K562 (cell line): ENCODE measurements at regions not wholly inside any gene's neighbourhood (a gene's known extent, or its start where the extent isn't known, plus 50 kb on each side); places are given as distances from the start of the nearest gene placed in this dataset.

Experiments used
- ATF2 ChIP-seq: sonication (generic); formaldehyde crosslinking; IDR thresholded peaks from 2 replicates; pipeline ENCODE4 v1.8.1; 2022; ENCODE audit warnings: missing genetic modification reagents
- CTCF ChIP-seq, 3 experiments: IDR thresholded peaks in 2 of 3; conservative IDR thresholded peaks in 1 of 3; 2 replicates each; pipeline ENCODE4 v1.5.1; 2011 to 2012; ENCODE audit warnings: low read length in 3 of 3, mild to moderate bottlenecking in 3 of 3, control low read depth in 2 of 3, improper control_type of control experiment in 1 of 3, inconsistent platforms in 1 of 3, low read depth in 1 of 3, mixed read lengths in 1 of 3, moderate library complexity in 1 of 3; ENCODE audit not compliant: insufficient read depth in 2 of 3
- HDAC3 ChIP-seq: fragments of 450-650 bp; IDR thresholded peaks from 2 replicates; pipeline ENCODE4 v1.6.1; 2018; ENCODE audit warnings: borderline replicate concordance, mild to moderate bottlenecking, moderate library complexity; ENCODE audit not compliant: partially characterized antibody
- NRF1 ChIP-seq, 2 experiments: fragments of 450-650 bp; IDR thresholded peaks in 1 of 2; conservative IDR thresholded peaks in 1 of 2; 2 replicates each; pipeline ENCODE4 v1.6.1; 2014; ENCODE audit warnings: mild to moderate bottlenecking in 2 of 2
- RAD21 ChIP-seq, 2 experiments: fragments of 250-450 bp in 1 of 2; fragments of 450-650 bp in 1 of 2; sonication (Bioruptor Pico) in 1 of 2; formaldehyde crosslinking in 1 of 2; IDR thresholded peaks in 1 of 2; conservative IDR thresholded peaks in 1 of 2; 2 replicates each; pipeline versions ENCODE4 v1.4.0 to v1.8.0; 2020 to 2022; ENCODE audit warnings: mild to moderate bottlenecking in 2 of 2, moderate library complexity in 1 of 2
- TARDBP ChIP-seq: fragments of 450-650 bp; IDR thresholded peaks from 2 replicates; pipeline ENCODE4 v1.6.1; 2016
- TCF3 ChIP-seq: sonication (generic); formaldehyde crosslinking; IDR thresholded peaks from 2 replicates; pipeline ENCODE4 v1.4.0; 2020; ENCODE audit warnings: mild to moderate bottlenecking, missing genetic modification reagents
- ZNF133 ChIP-seq: fragments of 250-450 bp; sonication (Bioruptor Pico); IDR thresholded peaks from 2 replicates; pipeline ENCODE4 v1.4.0; 2020; ENCODE audit warnings: mild to moderate bottlenecking

- TF ChIP-seq TCF3 (CRISPR knock-in tag) (no peak), CTCF (IDR thresholded peaks at IDR 0.05 in 2 of 3, conservative IDR thresholded peaks at IDR 0.05 in 1 of 3; ENCODE audit: insufficient read depth in 2 of 3, low read depth in 1 of 3, low read length in 3 of 3) (no peak), ATF2 (CRISPR knock-in tag) (no peak), RAD21 (CRISPR knock-in tag; conservative IDR thresholded peaks at IDR 0.05 in 1 of 2, IDR thresholded peaks at IDR 0.05 in 1 of 2) (no peak), TARDBP (no peak), ZNF133 (CRISPR knock-in tag) (no peak), NRF1 (conservative IDR thresholded peaks at IDR 0.05 in 1 of 2, IDR thresholded peaks at IDR 0.05 in 1 of 2) (no peak), HDAC3 (no peak)
Measured at GRCh38 chr15:95450413-95450812, 880.1 kb upstream of the NR2F2 start.
